WERI-Rb-1 (cell line): ENCODE measurements at regions not wholly inside any gene's neighbourhood (a gene's known extent, or its start where the extent isn't known, plus 50 kb on each side); places are given as distances from the start of the nearest gene placed in this dataset.
"Not testable (repeated sequence)": the region's sequence is repeated elsewhere in the genome, so short reads cannot be mapped to it uniquely, and the experiment has no call there.

Source experiments
- DNase-seq: peaks from one replicate; pipeline ENCODE4 v3.0.0-alpha.2; 2020
- H3K27ac ChIP-seq: fragments of 250-450 bp; sonication (Bioruptor Pico); 2 replicates; pipeline ENCODE4 v1.5.1; 2020; ENCODE audit warnings: mild to moderate bottlenecking, moderate library complexity
- H3K27me3 ChIP-seq: fragments of 250-450 bp; sonication (Bioruptor Pico); 2 replicates; pipeline ENCODE4 v1.5.1; 2021; ENCODE audit warnings: mild to moderate bottlenecking, low read depth, moderate library complexity; ENCODE audit not compliant: insufficient read depth, severe bottlenecking
- H3K36me3 ChIP-seq: fragments of 250-450 bp; sonication (Bioruptor Pico); 2 replicates; pipeline ENCODE4 v1.5.1; 2020; ENCODE audit warnings: mild to moderate bottlenecking, moderate library complexity
- H3K4me3 ChIP-seq: 2 replicates; pipeline ENCODE4 v1.5.1; 2011; ENCODE audit warnings: low read depth, mild to moderate bottlenecking, control low read depth, low read length
- H3K9me3 ChIP-seq: fragments of 250-450 bp; sonication (Bioruptor Pico); 2 replicates; pipeline ENCODE4 v1.5.1; 2021; ENCODE audit warnings: mild to moderate bottlenecking, moderate library complexity; ENCODE audit not compliant: severe bottlenecking
- TF ChIP-seq, protein P1 (sequence below): IDR thresholded peaks from 2 replicates; pipeline ENCODE4 v1.5.1; 2011; ENCODE audit warnings: low read depth, mild to moderate bottlenecking, control low read depth, inconsistent platforms, low read length

DNA sequence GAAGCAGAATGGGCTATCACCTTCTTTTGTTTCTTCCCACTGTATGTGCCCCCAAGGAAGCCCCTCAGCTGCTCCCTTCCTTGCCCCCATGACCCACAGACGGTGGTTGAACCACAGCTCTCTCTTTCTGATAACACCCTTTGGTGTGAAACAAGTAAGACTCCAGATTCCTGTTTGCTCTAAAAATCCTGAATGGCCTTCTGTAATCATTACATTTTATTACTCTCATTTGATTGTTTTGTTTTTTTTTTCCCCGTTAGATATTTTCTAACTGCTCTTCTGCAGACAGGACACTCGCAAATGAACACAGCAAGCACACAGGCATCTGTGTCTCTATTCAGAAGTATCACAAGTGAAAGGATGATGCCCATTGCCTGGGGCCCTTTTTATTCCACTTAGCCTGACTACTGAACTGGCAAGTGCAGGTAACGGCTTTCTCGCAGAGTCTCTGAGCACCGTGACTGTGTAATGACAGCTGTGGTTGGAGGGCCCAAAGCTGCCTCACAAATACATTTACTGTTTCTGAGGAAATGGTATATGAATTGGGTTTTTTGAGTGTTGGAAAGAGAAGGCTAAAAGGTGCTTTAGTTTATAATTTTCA is 59.3 kb downstream of the OXGR1 start:
- TF ChIP-seq, protein P1, sequence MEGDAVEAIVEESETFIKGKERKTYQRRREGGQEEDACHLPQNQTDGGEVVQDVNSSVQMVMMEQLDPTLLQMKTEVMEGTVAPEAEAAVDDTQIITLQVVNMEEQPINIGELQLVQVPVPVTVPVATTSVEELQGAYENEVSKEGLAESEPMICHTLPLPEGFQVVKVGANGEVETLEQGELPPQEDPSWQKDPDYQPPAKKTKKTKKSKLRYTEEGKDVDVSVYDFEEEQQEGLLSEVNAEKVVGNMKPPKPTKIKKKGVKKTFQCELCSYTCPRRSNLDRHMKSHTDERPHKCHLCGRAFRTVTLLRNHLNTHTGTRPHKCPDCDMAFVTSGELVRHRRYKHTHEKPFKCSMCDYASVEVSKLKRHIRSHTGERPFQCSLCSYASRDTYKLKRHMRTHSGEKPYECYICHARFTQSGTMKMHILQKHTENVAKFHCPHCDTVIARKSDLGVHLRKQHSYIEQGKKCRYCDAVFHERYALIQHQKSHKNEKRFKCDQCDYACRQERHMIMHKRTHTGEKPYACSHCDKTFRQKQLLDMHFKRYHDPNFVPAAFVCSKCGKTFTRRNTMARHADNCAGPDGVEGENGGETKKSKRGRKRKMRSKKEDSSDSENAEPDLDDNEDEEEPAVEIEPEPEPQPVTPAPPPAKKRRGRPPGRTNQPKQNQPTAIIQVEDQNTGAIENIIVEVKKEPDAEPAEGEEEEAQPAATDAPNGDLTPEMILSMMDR, result no peak
- H3K27me3 ChIP-seq, result peaks cover 100% of the 10 kb centered on the region
- peaks cover 3% of the 10 kb centered on the region for H3K9me3 ChIP-seq
- no peak overlapping the region for H3K27ac ChIP-seq
- H3K36me3 ChIP-seq, result no peaks in the 10 kb centered on the region
- H3K4me3 ChIP-seq, result no peak overlapping the region
- no peak for DNase-seq

DNA sequence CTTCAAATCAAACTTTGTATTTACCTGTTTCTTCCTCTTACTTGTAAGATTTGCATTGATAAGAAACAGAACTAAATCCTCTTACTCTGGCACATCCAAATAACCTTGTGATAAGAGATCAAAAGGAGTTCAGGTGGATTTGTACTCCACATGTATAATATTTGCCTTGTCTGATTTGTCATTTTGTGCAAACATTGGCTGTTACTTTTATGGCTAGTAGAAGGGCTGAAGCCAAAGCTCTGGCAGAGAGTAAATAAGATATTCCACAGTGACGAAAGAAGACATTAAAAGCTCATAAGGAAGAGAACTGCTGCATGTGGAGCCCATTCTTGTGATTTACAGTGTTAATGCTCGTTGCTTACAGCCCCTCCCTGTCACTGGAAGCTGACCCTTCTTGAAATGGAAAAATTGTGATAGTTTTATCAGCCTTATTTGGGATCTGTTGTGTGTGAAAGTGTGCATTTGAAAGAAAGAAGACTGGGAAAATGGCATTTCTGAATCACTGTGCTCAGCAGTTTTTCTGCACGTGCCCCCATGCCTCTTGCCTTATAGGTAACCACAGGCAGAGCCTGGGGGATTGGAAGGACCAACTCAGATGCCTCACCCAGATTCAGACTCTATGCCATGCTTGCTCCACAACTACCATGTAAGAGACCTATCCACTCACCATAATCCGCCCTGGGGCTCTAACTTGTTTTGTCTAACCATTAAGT is 68.2 kb downstream of the OXGR1 start:
- Histone ChIP-seq H3K9me3 (peaks cover 11% of the 10 kb centered on the region), H3K4me3 (no peak overlapping the region), H3K27me3 (peaks cover 84% of the 10 kb centered on the region), H3K36me3 (no peaks in the 10 kb centered on the region), H3K27ac (no peak overlapping the region)
- TF ChIP-seq, protein P1, result no peak
- DNase-seq, result no peak

- peaks cover 81% of the 10 kb centered on the region for H3K27me3 ChIP-seq
- TF ChIP-seq, protein P1, result no peak
- no peak overlapping the region for H3K4me3 ChIP-seq
- no peak overlapping the region for H3K27ac ChIP-seq
- peaks cover 9% of the 10 kb centered on the region for H3K9me3 ChIP-seq
- no peaks in the 10 kb centered on the region for H3K36me3 ChIP-seq
- DNase-seq, result no peak
These were observed 68.8 kb downstream of the OXGR1 start for GRCh38 chr13:96925477-96925876.

DNA sequence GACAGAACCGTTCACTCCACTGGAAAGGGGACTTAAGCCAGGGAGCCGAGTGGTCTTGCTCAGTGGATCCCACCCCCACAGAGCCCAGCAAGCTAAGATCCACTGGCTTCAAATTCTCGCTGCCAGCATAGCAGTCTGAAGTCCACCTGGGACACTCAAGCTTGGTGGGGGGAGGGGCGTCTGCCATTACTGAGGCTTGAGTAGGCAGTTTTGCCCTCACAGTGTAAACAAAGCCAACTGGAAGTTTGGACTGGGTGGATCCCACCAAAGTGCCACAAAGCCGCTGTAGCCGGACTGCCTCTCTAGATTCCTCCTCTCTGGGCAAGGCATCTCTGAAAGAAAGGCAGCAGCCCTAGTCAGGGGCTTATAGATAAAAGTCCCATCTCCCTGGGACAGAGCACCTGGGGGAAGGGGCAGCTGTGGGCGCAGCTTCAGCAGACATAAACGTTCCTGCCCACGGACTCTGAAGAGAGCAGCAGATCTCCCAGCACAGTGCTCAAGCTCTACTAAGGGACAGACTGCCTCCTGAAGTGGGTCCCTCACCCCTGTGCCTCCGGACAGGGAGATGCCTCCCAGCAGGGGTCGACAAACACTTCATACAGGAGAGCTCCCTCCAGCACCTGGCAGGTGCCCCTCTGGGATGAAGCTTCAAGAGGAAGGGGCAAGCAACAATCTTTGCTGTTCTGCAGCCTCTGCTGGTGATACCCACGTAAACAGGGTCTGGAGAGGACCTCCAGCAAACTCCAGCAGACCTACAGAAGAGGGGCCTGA is 75.2 kb downstream of the OXGR1 start:
- not testable (repeated sequence) for H3K36me3 ChIP-seq, H3K27ac ChIP-seq, H3K9me3 ChIP-seq, H3K4me3 ChIP-seq, DNase-seq
- peaks cover 84% of the 10 kb centered on the region for H3K27me3 ChIP-seq

DNA sequence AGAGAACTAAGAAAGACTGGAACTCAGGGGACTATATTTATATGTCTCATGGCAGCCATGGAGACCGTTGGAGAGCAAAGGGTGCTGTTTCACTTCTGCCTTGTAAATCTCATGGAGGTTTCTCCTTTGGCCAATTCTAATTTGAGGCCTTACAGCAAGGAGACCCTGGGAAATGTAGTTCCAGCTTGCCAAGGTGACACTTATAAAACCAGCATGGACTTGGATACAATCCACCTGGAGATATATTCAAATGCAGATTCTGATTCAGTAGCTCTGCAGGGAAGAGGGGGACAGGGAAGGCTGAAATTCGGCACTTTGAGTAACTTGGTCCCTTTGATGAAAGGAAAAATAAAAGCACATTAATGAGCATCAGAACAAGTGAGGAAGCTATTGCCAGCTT is 90.0 kb downstream of the OXGR1 start:
- Histone ChIP-seq H3K9me3 (no peaks in the 10 kb centered on the region), H3K36me3 (no peaks in the 10 kb centered on the region), H3K4me3 (no peak overlapping the region), H3K27ac (no peak overlapping the region), H3K27me3 (peaks cover 89% of the 10 kb centered on the region)
- TF ChIP-seq, protein P1, result no peak
- no peak for DNase-seq

GRCh38 chr13:96903085-96903484 is 91.2 kb downstream of the OXGR1 start:
- H3K9me3 ChIP-seq, result no peaks in the 10 kb centered on the region
- TF ChIP-seq, protein P1, result no peak
- no peak overlapping the region for H3K4me3 ChIP-seq
- H3K27ac ChIP-seq, result no peak overlapping the region
- peaks cover 91% of the 10 kb centered on the region for H3K27me3 ChIP-seq
- no peak for DNase-seq
- no peaks in the 10 kb centered on the region for H3K36me3 ChIP-seq
